Neural crest cell (in vitro differentiated cells): ENCODE measurements at regions not wholly inside any gene's neighbourhood (a gene's known extent, or its start where the extent isn't known, plus 50 kb on each side); places are given as distances from the start of the nearest gene placed in this dataset.

Source experiments
- DNase-seq: peaks from one replicate; pipeline ENCODE4 v3.0.0; 2021; ENCODE audit warnings: low read depth, mixed read lengths, low spot score
- H3K27ac Mint-ChIP-seq: one replicate; pipeline ENCODE4 v1.8.0; 2021; ENCODE audit warnings: mild to moderate bottlenecking, mixed read lengths; ENCODE audit not compliant: unreplicated experiment
- H3K27me3 Mint-ChIP-seq: 2 replicates; pipeline ENCODE4 v1.8.0; 2021; ENCODE audit warnings: low read depth, mild to moderate bottlenecking, mixed read lengths
- H3K36me3 Mint-ChIP-seq: 2 replicates; pipeline ENCODE4 v1.8.0; 2021; ENCODE audit warnings: low read depth, mild to moderate bottlenecking, mixed read lengths
- H3K4me1 Mint-ChIP-seq: 2 replicates; pipeline ENCODE4 v1.8.0; 2021; ENCODE audit warnings: mixed read lengths
- H3K4me3 Mint-ChIP-seq: one replicate; pipeline ENCODE4 v1.8.0; 2021; ENCODE audit warnings: mild to moderate bottlenecking, mixed read lengths
- H3K9me3 Mint-ChIP-seq: 2 replicates; pipeline ENCODE4 v1.8.0; 2021; ENCODE audit warnings: mixed read lengths
- TF ChIP-seq, protein P1 (sequence below): fragments of 200-600 bp; sonication (generic); conservative IDR thresholded peaks from 2 replicates; pipeline ENCODE4 v1.5.0; 2021; ENCODE audit warnings: antibody characterized with exemption, mild to moderate bottlenecking

GRCh38 chr3:194212161-194212844 is 76.4 kb downstream of the HES1 start:
- TF ChIP-seq, protein P1, sequence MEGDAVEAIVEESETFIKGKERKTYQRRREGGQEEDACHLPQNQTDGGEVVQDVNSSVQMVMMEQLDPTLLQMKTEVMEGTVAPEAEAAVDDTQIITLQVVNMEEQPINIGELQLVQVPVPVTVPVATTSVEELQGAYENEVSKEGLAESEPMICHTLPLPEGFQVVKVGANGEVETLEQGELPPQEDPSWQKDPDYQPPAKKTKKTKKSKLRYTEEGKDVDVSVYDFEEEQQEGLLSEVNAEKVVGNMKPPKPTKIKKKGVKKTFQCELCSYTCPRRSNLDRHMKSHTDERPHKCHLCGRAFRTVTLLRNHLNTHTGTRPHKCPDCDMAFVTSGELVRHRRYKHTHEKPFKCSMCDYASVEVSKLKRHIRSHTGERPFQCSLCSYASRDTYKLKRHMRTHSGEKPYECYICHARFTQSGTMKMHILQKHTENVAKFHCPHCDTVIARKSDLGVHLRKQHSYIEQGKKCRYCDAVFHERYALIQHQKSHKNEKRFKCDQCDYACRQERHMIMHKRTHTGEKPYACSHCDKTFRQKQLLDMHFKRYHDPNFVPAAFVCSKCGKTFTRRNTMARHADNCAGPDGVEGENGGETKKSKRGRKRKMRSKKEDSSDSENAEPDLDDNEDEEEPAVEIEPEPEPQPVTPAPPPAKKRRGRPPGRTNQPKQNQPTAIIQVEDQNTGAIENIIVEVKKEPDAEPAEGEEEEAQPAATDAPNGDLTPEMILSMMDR, result no peak
- Mint-ChIP-seq H3K27ac (peak overlapping the region; percentile 46), H3K4me1 (peaks cover 59% of the 10 kb centered on the region), H3K9me3 (no peaks in the 10 kb centered on the region), H3K36me3 (no peaks in the 10 kb centered on the region), H3K4me3 (peak overlapping the region; percentile 47), H3K27me3 (peaks cover 30% of the 10 kb centered on the region)
- peak; percentile 42 for DNase-seq

DNA sequence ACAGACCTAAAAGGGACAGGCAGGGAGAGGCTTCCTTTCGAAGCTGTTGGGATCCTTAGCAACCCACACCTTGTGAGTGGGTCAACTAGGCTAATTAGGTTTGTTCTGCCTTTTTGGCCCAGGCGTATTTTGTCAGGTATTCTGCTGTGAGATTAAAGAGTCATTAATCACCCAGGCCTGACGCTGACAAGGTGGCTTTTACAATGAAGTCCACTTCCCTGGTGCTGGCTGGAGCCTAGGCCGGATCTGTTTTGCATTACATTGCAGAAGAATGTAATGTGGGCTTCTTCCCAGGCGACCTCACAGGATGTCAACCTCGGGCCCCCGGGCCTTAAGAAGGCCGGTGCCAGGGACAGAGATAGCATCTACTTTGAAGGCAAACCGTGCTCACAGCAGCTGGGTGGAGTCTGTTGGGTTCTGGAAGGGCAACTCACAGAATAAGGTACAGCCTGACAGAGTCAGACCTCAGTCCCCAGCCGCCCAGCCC is 76.9 kb downstream of the HES1 start:
- Mint-ChIP-seq H3K9me3 (no peaks in the 10 kb centered on the region), H3K36me3 (no peaks in the 10 kb centered on the region), H3K27me3 (peaks cover 33% of the 10 kb centered on the region), H3K4me1 (peaks cover 59% of the 10 kb centered on the region), H3K27ac (peak overlapping the region; percentile 51), H3K4me3 (peak overlapping the region; percentile 47)
- DNase-seq, result peak; percentile 36
- TF ChIP-seq, protein P1, result no peak

- Mint-ChIP-seq H3K9me3 (no peaks in the 10 kb centered on the region), H3K4me1 (peaks cover 54% of the 10 kb centered on the region), H3K27ac (no peak overlapping the region), H3K4me3 (no peak overlapping the region), H3K27me3 (peaks cover 50% of the 10 kb centered on the region), H3K36me3 (no peaks in the 10 kb centered on the region)
- TF ChIP-seq, protein P1, result no peak
- no peak for DNase-seq
Observed at GRCh38 chr3:194215392-194215791, 79.4 kb downstream of the HES1 start.

DNA sequence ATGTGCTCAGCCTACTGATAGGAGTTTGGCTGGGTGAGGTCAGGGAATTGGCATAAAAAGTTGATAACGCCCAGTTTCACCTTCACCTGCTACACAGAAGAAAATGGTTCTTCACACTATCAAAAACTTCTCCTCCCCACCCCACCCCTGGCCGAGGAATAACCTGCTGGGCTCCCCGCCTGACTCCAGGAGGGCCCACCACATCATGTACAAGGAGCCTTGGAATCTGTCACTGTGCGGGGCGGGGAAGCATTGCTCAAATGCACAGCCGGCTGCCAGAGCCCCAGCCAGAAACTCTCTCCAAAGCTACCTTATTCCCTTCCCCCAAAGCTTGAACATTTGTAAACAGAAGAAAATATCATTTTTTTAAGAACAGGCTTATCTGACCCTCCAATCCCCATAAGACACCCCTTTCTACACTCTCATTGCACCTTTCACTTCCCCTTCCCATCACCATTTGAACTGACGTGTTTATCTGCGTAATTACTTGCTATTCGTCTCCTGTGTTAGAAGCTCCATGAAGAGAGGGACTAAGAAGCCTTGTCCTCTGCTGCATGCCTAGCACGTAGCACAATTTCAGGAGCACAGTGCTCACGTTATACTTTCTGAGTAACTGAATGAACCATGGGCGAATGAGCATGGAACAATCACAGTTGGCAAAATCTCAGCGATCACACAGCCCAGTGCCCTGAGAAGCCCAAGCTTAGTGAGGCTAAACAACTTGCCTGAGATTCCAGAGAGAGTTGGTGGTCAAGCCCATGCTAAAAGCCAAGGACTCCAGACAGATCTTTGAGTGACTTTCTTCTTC is 82.9 kb downstream of the HES1 start:
- Mint-ChIP-seq H3K27me3 (peaks cover 65% of the 10 kb centered on the region), H3K4me1 (peaks cover 30% of the 10 kb centered on the region), H3K9me3 (no peaks in the 10 kb centered on the region), H3K36me3 (no peaks in the 10 kb centered on the region), H3K4me3 (no peak overlapping the region), H3K27ac (no peak overlapping the region)
- TF ChIP-seq, protein P1, result no peak
- DNase-seq, result no peak

DNA sequence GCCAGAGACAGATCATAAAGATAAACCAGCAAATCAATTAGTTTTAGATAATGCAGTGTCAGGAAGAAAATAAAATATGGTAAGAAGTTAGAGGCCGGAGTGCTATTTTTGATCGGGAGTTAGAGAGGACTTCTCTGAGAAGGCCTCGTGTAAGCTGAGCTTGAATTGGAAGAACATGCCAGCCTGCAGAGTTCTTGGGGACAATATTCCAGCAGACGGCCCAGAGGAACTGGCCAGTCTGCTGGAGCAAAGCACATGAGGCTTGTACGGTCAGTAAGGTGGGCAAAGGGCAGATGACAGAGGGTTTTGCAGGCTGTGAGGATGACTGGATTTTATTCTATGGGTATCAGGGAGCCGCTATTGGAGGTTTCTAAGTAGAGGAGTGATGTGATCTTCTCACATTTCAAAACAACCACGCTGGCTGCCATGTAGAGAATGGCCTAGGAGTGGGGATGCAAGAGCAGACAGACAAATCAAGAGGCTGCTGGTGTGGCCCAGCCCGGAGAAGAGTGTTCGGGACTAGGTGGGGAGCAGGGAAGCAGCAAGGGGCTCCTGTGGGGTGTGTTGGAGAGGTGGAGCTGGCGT is 84.0 kb downstream of the HES1 start:
- H3K4me1 Mint-ChIP-seq, result peaks cover 31% of the 10 kb centered on the region
- no peaks in the 10 kb centered on the region for H3K9me3 Mint-ChIP-seq
- TF ChIP-seq, protein P1, result no peak
- DNase-seq, result no peak
- H3K4me3 Mint-ChIP-seq, result no peak overlapping the region
- peaks cover 68% of the 10 kb centered on the region for H3K27me3 Mint-ChIP-seq
- no peak overlapping the region for H3K27ac Mint-ChIP-seq
- no peaks in the 10 kb centered on the region for H3K36me3 Mint-ChIP-seq
